DND-41 (cell line): ENCODE measurements at regions not wholly inside any gene's neighbourhood (a gene's known extent, or its start where the extent isn't known, plus 50 kb on each side); places are given as distances from the start of the nearest gene placed in this dataset.

Source experiments
- ATAC-seq: fragments of 200-7000 bp; cut with Tn5 transposase; 3 replicates; pipeline ENCODE4 v1.9.1; 2021; ENCODE audit warnings: low read depth; ENCODE audit not compliant: insufficient read depth
- DNase-seq: peaks from one replicate; pipeline ENCODE4 v3.0.0-alpha.2; 2020
- H2AFZ ChIP-seq: 2 replicates; pipeline ENCODE4 v1.6.0; 2012; ENCODE audit warnings: low read depth, low read length
- H3K27ac ChIP-seq: 2 replicates; pipeline ENCODE4 v1.5.1; 2012; ENCODE audit warnings: low read length, inconsistent platforms
- H3K27me3 ChIP-seq: fragments of 200-600 bp; sonication (generic); 2 replicates; pipeline ENCODE4 v1.6.0; 2012; ENCODE audit warnings: low read length, mild to moderate bottlenecking, inconsistent platforms; ENCODE audit not compliant: insufficient read depth, poor library complexity
- H3K36me3 ChIP-seq: 2 replicates; pipeline ENCODE4 v1.5.1; 2012; ENCODE audit warnings: low read length, inconsistent platforms; ENCODE audit not compliant: insufficient read depth
- H3K4me1 ChIP-seq: 2 replicates; pipeline ENCODE4 v1.5.1; 2012; ENCODE audit warnings: mild to moderate bottlenecking, low read length; ENCODE audit not compliant: insufficient read depth
- H3K4me2 ChIP-seq: 2 replicates; pipeline ENCODE4 v1.6.0; 2012; ENCODE audit warnings: mild to moderate bottlenecking, moderate library complexity, low read length, inconsistent platforms; ENCODE audit not compliant: insufficient read depth
- H3K4me3 ChIP-seq, 2 experiments: fragments of 200-600 bp in 1 of 2; shearing (Covaris generic) in 1 of 2; 2 replicates each; pipeline ENCODE4 v1.5.1; 2012 to 2016; ENCODE audit warnings: inconsistent platforms in 2 of 2, low read length in 2 of 2, mild to moderate bottlenecking in 2 of 2, low read depth in 1 of 2, moderate library complexity in 1 of 2
- H3K79me2 ChIP-seq: 2 replicates; pipeline ENCODE4 v1.6.0; 2012; ENCODE audit warnings: low read length, inconsistent platforms; ENCODE audit not compliant: insufficient read depth
- H3K9ac ChIP-seq: 2 replicates; pipeline ENCODE4 v1.6.0; 2012; ENCODE audit warnings: low read depth, mild to moderate bottlenecking, inconsistent platforms, low read length, moderate library complexity
- H3K9me3 ChIP-seq: 2 replicates; pipeline ENCODE4 v1.5.1; 2012; ENCODE audit warnings: low read length, moderate library complexity, mild to moderate bottlenecking, inconsistent platforms; ENCODE audit not compliant: insufficient read depth, severe bottlenecking
- H4K20me1 ChIP-seq: 2 replicates; pipeline ENCODE4 v1.6.0; 2012; ENCODE audit warnings: low read length; ENCODE audit not compliant: insufficient read depth
- CTCF ChIP-seq: IDR thresholded peaks from 2 replicates; pipeline ENCODE4 v1.5.1; 2012; ENCODE audit warnings: borderline replicate concordance, low read length, moderate library complexity, mild to moderate bottlenecking; ENCODE audit not compliant: poor library complexity, severe bottlenecking; ENCODE audit errors: extremely low read depth
- EZH2 ChIP-seq: IDR thresholded peaks from 3 replicates; pipeline ENCODE4 v1.6.1; 2012; ENCODE audit warnings: borderline replicate concordance, low read depth, mild to moderate bottlenecking, moderate library complexity, low read length, inconsistent platforms; ENCODE audit not compliant: severe bottlenecking

- Histone ChIP-seq H3K4me1 (no peaks in the 10 kb centered on the region), H3K9me3 (no peaks in the 10 kb centered on the region), H2AFZ (no peak overlapping the region), H3K4me2 (no peak overlapping the region), H3K79me2 (no peaks in the 10 kb centered on the region), H3K27me3 (no peaks in the 10 kb centered on the region), H3K4me3 (no peak overlapping the region), H3K36me3 (no peaks in the 10 kb centered on the region), H3K9ac (no peak overlapping the region), H3K27ac (no peak overlapping the region), H4K20me1 (no peaks in the 10 kb centered on the region)
- TF ChIP-seq EZH2 (no peak), CTCF (no peak)
- ATAC-seq (no peak), DNase-seq (no peak)
Measured at GRCh38 chr4:4607336-4608213, 65.7 kb upstream of the STX18 start.

GRCh38 chr4:4606321-4606720, 64.5 kb upstream of the STX18 start:
- no peak for TF ChIP-seq CTCF
- TF ChIP-seq EZH2, result no peak
- Histone ChIP-seq H3K9me3 (no peaks in the 10 kb centered on the region), H3K27ac (no peak overlapping the region), H3K4me1 (no peaks in the 10 kb centered on the region), H3K9ac (no peak overlapping the region), H2AFZ (no peak overlapping the region), H3K79me2 (no peaks in the 10 kb centered on the region), H3K4me3 (no peak overlapping the region), H3K36me3 (no peaks in the 10 kb centered on the region), H3K27me3 (no peaks in the 10 kb centered on the region), H4K20me1 (no peaks in the 10 kb centered on the region), H3K4me2 (no peak overlapping the region)
- no peak for DNase-seq
- ATAC-seq, result no peak

GRCh38 chr4:4605849-4606248, 64.0 kb upstream of the STX18 start:
- no peaks in the 10 kb centered on the region for H3K9me3 ChIP-seq
- no peak overlapping the region for H3K9ac ChIP-seq
- no peaks in the 10 kb centered on the region for H3K36me3 ChIP-seq
- DNase-seq (no peak), ATAC-seq (no peak)
- H3K4me3 ChIP-seq, result no peak overlapping the region
- H3K4me2 ChIP-seq, result no peak overlapping the region
- no peak overlapping the region for H3K27ac ChIP-seq
- H4K20me1 ChIP-seq, result no peaks in the 10 kb centered on the region
- no peaks in the 10 kb centered on the region for H3K27me3 ChIP-seq
- TF ChIP-seq CTCF, result no peak
- no peak for TF ChIP-seq EZH2
- H3K79me2 ChIP-seq, result no peaks in the 10 kb centered on the region
- no peaks in the 10 kb centered on the region for H3K4me1 ChIP-seq
- no peak overlapping the region for H2AFZ ChIP-seq
